Brain pericyte (primary cell): ENCODE measurements at regions not wholly inside any gene's neighbourhood (a gene's known extent, or its start where the extent isn't known, plus 50 kb on each side); places are given as distances from the start of the nearest gene placed in this dataset.
"Not testable (repeated sequence)": the region's sequence is repeated elsewhere in the genome, so short reads cannot be mapped to it uniquely, and the experiment has no call there.

Source experiments
- DNase-seq: peaks from one replicate; pipeline ENCODE4 v3.0.0-alpha.2; 2012; ENCODE audit warnings: low read depth, low spot score

DNA sequence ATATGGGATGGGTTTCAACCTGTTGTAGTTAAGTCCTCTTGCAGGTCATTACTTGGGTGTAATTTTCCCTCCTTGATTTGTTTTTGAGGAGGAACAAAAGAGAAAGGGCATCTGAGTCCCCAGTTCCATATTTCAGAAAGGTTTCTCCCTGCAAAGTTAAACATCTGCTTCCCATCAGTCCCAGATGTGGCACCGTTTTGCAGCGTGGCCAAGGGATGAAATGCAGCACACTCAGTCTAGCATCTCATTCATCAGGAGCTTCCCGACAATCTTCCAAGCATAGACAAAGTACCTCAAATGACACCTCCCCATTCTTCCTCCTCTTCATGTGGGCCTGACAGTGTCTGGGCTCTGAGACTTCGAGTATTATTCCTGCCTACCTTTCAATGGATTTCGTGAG is 363.7 kb upstream of the SOX9 start:
- peak; percentile 1 for DNase-seq

DNA sequence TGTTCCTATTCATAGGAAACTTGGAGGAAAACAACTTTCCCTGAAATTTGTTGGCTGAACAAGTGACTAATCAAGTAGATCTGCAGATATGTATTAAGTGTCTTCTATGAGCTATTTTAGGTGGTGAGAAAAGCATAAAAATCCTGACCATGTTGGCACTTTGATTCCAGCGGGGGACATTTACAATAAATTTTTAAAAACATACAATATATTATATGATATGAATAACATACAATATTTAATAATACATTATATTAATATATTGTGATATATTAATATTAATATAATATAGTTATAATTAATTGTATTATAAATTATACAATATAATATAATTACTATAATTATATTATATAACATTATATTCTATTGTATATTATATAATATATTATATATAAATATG is 362.9 kb upstream of the SOX9 start:
- no peak for DNase-seq

DNA sequence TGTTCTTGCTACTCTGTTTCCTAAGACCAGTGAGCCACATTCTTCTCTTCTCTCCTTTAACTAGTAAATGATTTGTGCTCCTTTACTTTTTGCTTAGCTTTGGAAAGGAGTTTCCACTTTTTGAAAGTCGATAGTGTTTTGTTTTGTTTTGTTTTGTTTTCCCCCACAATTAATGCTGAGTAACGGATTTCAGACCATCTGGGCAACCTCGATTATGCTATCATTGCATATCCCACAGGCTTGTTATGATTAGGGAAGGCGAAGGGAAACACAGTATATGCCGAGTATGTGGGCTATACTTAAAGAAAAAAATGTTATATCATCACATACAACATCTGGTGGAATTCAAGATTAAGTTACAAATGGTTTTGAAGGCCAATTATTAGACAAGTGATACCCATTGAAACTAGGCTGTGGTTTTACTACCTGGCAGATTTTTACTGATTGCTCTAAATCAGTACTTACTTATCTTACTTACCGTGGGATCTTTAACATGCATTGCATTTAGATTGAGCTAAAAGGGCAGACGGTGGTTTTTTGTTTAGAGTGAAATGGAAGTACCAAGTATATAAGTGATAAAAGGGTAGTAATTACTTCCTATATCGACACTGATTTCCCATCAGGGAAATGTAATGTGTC is 361.3 kb upstream of the SOX9 start:
- peak; percentile 1 for DNase-seq

DNA sequence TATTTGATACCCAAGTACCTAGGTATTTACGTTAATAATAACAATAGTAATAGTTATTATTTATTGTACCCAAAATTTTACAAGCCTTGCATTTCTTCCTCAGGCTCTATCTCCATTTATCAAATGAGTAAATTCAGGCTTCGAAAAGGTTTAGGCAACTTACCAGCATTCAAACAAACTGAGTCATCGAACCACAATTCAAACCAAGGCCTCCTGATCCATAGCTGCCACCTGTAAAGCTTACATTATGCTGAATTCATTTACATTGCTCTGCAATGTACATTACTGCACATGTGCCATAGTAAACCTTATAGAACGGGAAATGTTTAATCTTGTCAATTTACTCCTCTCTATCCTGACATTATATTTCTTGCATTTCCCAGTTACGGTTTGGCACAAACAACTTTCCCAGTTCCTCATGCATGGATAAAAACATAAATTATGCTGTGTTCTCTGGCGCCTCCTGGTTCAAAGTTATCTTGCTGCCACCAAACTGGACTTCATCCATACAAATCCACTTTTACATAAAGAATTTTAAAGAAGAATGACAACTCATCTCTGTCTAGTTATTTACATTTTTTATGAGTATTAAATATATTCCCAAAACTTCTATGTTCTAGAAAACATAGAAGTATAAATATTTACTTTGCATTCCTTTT is 360.6 kb upstream of the SOX9 start:
- DNase-seq, result no peak

DNA sequence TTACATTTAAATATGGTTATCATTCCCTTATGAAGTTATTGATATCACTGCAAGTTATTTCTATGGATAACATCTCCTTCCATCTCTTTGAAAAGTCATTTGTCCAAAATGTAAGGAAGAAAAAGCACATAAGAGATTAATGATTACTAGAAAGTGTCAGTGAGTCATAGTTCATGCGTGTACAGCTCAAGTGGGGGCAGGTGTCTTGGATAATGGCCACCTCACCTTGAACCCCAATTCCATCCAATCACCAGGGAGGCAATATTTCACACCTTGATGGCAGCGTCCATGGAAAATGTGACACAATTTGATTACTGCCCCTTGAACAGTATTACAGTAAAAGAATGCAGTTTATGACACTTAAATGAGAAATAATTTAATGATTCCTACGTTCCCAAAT is 358.3 kb upstream of the SOX9 start:
- no peak for DNase-seq

DNA sequence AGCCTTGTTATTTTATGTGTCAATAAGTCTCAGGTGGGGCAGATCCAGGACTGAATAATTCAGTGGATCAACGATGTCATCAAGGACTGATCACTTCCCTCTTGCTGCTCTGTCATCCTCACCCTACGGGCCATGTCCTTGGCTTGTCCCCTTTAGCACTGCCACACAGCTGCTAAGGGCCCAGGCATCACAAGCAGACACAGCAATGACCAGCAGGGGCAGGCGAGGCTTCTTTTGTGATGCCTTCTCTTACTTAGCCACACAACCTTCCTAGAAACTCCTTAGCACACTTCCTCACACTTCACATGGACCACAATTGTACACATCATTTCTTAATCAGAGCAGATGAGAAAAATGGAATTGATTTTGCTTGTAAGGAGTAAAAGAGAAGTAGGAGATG is 356.3 kb upstream of the SOX9 start:
- DNase-seq, result no peak

DNA sequence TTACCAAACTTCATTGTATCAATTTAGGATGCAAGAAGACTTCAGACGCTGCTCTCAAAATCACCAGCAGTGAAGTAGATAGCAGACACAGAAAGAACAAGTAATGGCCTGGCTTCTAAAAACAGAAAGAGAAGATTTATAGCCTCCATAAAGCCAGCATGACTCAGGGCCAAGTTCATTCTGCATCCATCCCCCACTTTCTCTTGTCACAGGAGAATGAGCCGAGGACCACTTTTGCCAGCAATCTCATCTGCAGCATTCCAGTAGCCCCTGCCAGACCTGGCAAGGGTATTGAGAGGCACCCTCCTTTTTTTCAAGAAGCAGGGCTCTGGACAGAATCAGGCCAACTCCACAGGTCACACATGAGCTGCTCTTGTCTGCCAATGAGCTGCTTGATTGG is 355.4 kb upstream of the SOX9 start:
- no peak for DNase-seq

DNA sequence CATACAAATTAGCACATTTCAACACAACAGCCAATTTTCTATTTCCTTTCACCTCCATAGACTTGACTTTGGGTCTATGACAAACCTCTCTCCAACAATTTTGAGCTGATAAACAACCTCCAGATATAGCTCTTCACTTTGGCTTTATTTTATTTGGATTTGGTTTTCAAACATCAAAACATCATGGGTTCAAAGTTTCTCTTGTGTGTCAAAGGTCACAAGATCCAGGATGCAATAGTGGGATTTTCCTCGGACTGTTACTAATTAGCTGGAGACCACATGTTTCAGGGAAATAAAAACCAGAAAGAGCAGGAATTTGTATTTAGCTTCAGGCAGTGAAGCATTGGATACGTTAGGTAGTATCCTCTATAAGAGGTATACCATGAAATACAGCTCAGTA is 351.0 kb upstream of the SOX9 start:
- DNase-seq, result no peak

DNA sequence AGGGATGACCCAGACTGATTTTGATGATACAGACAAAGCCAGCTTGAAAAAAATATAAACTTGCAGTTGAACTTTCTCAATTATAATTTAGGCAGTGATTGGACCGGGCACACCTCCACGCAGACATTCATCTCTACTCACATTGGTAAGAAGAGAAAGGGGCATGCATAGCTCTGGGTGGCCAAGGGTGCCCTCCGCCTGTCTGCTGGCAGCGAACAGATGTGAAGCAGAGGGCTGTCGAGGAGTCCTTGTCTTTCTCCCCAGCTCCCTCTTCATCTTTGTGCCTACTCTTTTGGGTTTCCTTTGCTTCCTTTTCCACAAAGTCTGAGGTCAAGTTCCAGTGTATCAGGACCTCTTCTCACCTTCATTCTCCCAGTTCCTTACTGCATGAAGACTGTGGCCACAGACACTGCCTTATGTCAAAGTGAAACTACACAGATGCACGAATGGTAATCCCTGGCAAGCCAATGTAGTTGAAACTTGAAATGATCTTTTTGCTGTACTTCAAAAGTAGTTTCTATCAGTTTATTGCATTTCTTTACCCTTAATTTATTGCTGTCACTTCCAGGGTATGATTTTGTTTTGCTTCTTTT is 343.7 kb upstream of the SOX9 start:
- DNase-seq, result no peak

DNA sequence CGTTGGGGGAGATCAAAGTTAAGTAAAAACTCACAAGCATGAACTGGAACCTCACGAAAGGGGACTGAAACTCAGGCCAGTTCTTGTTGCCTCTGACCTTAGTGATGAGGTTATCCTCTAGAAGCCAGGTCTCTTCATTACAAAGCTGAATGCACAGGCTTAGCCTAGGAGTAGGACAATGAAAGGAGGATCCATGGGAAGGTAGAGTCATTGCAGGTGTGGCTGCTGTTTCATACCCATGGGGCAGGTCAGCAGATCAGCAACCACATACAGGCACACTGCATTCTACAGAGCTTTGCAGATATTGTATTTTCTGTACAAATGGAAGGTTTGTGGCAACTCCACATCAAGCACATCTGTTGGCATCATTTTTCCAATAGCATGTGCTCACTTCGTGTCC is 341.3 kb upstream of the SOX9 start:
- no peak for DNase-seq

DNA sequence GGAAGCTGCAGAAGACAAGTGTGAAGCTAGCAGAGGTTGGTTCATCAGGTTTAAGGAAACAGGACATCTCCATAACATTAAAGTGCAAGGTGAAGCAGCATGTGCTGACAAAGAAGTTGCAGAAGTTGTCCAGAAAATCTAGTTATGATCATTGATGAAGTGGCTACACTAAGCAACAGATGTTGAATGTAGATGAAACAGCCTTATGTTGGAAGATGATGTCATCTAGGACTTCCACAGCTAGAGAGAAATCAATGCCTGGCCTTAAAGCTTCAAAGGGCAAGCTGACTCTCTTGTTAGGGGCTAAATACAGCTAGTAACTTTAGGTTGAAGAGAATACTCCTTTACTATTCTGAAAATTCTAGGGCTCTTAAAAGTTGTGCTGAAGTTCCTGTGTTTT is 340.2 kb upstream of the SOX9 start:
- no peak for DNase-seq

DNA sequence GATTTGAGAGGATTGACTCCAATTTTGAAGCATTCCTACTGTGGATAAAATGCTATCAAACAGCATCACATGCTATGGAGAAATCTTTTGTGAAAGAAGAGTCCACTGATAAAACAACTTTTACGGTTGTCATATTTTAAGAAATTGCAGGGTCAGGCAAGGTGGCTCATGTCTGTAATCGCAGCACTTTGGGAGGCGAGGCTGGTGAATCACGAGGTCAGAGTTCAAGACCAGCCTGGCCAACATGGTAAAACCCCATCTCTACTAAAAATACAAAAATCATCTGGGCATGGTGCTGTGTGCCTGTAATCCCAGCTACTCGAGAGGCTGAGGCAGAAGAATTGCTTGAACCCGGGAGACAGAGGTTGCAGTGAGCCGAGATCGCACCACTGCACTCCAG is 338.8 kb upstream of the SOX9 start:
- not testable (repeated sequence) for DNase-seq

DNA sequence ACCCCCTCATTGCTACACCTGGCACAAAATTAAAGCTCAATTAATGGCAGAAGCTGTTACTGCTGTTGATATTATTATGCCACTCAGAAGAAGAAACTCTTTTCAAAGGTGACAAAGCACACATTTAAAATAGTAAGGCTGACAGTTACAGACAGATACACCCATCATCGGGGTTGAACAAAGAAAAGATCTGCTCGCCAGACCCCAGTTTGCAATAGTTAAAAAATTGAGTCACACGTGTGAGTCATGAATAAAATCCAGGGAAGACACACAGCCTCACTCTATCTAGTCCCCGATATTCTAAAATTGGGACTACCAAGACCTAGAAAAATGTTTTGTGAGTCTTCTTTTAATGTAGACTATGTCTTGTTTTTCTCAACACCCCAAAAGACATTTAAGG is 330.0 kb upstream of the SOX9 start:
- no peak for DNase-seq

DNA sequence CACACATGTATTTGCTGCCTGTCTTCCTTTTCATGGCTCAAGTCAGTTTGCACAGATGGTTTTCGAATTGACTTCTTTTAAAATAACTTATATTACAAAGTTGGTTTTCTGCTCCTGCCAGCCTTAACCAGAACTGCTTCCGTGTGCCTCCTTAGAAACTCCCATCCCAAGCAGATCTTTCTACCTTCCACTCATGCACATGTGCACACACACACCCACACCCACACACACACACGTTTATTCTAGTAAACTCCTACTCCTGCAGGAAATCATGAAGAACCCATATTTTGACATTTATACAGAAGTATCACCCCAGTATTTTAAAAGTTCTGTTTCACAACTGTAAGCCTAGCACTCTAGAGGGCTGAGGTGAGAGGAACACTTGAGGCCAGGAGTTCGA is 329.5 kb upstream of the SOX9 start:
- DNase-seq, result no peak

DNA sequence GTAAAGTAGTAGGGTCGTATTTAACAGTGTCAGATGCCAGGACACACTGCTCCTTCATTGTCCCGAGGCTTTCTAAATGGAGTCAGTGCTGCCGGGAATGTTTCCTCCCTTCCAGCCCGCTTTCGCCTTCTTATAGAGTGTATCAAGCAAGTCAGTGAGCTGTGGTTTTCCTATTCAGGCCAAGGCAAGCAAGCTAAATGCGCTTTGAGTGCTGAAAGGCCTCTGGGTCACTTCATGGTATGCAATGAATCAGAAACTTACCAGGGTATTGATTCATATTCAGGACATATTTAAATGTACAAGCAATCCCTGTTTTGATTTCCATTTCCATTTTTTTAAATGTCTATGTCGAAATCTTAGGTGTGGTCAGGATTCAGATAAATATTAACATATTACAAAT is 327.9 kb upstream of the SOX9 start:
- peak; percentile 58 for DNase-seq

DNA sequence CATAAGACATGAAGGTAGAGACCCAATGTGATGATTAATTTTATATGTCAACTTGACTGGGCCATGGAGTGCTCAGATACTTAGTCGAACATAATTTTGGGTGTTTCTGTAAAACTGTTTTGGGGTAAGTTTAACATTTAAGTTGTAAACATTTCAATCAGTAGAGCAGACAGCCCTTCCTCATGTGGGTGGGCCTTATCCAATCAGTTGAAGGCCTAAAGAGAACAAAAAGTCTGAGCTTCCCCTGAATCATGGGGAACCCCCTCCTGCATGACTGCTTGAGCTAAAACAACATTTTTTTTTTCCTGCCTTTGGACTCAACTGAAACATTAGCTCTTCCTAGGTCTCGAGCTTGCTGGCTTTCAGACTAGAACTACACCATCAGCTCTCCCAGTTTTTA is 327.3 kb upstream of the SOX9 start:
- DNase-seq, result no peak

DNA sequence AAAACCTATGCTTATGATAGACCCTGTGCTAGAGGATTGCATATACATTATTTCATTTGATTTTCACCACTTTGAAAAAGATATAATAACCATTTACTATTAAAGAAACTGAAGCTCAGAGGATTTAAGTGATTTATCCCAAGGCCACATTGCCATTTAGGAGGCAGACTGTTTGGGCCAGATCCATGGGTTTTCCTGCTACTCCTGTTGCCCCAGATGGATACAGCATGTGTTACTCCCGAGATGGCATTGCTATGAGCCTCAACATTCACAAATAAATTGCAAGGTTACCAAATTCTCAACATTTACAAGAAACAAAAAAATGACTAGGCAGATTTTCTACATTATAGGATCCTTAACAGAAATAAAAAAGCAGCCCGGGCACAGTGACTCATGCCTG is 322.1 kb upstream of the SOX9 start:
- no peak for DNase-seq

DNA sequence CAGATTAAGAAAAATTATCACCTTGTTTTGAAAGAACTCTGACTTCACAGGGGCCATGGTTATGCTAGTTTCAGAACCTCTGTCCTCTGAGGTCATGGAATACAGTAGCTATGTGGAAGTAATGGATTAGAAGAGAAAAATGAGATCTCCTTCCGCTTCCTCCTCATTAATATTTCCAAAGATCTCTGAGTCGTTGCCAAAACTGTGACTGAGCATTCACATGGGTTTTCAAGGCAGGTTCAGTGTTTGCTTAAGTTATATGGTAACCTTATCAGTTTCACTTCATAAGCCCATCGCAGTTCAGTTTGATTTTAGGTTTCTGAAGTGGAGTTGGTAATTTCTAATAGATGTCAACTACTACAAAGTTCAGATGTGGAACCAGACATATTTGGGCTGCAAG is 321.2 kb upstream of the SOX9 start:
- DNase-seq, result no peak

DNA sequence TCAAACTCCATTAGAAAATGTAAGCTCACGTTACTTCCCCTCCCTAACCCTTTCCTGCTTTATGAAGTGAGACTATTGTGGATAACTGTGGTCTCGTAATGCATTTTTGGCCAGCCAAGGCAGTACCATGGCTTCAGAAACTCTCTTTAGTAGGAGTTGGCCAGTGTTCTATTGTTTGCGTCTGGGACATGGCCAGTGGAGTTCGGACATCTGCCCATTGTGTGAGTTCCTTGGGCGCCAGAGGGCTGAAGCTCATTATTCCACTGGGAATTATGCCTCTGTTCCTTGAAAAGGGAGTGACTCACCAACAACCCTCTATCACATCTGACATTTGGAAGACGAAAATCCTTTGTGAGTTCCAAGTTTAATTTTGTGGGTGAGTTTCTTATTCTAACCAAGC is 319.5 kb upstream of the SOX9 start:
- DNase-seq, result no peak

DNA sequence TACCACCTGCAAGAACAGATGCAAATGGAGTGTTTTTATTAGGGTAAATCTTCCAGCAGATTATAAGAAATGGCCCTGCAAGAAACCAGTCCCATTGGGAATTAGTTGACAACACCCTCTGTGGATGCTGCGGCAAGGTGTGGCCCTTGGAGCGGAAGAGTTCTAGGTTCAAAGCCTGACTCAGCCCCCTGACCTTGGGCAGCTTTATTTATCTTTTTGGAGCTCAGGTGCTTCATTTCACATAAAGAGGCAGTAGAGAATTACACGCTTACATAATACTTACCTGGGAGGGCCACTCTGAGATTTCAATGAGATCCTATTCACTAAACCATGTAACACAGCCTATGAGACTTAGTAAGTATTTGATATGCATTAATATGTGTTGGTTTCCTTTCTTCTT is 318.2 kb upstream of the SOX9 start:
- no peak for DNase-seq

DNA sequence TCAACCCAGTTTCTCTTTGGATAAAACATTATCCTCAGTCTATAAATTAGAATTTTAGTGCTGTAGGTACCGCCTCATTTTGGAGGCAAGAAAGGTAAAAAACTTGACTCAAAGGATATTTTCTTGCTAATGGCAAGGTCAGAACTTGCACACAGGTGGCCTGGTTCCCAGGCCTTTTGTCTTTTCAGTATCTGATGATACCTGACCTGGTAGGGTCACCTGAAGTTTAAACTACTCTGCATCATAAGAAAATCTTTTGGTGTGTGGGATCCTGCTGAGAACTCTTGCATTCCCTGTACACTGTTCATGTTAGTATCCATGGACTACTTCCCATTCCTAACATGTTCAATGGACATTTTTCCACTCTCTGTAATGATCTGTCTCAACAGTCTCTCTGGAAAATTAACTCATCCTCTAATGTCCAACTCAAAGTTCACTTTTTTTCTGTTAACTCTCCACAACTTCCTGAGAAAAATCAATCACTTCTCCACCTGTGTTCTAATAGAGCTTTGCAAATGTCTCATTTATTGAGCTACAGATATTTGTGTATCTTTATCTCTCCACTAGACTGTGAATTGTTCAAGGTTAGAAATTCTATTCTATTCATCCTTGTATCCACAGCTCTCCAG is 317.1 kb upstream of the SOX9 start:
- DNase-seq, result no peak

DNA sequence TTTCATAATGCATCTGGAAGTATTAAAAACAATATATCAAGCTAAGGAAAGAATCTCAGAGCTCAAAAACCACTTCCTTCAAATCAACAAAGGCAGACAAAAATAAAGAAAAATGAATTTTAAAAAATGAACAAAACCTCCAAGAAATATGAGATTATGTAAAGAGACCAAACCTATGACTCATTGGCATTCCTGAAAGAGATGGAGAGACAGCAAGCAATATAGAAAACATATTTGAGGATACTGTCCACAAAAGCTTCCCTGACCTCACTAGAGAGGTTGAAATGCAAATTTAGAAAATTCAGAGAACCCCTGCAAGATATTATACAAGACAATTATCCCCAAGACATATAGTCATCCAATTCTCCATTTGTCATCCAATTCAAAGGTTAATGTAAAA is 311.3 kb upstream of the SOX9 start:
- DNase-seq, result no peak

DNA sequence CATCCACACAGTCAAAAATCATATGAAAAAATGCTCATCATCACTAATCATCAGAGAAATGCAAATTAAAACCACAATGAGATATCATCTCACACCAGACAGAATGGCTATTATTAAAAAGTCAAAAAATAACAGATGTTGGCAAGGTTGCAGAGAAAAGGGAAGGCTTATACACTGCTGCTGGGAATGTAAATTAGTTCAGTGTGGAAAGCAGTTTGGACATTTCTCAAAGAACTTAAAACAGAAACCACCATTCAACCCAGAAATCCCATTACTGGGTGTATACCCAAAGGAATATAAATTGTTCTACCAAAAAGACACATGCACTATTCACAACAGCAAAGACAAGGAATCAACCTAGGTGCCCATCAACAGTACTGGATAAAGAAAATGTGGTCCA is 307.0 kb upstream of the SOX9 start:
- DNase-seq, result not testable (repeated sequence)
